Naive thymus-derived CD4-positive, alpha-beta T cell (primary cell): ENCODE measurements at regions not wholly inside any gene's neighbourhood (a gene's known extent, or its start where the extent isn't known, plus 50 kb on each side); places are given as distances from the start of the nearest gene placed in this dataset.
A peak's percentile ranks its signal among the peaks of the same experiment; 100 is the strongest.
"Not testable (repeated sequence)": the region's sequence is repeated elsewhere in the genome, so short reads cannot be mapped to it uniquely, and the experiment has no call there.

Experiments used
- ATAC-seq: fragments of 150-1000 bp; cut with Tn5 transposase; 2 replicates; pipeline ENCODE4 v1.10.0; 2021; ENCODE audit warnings: mild to moderate bottlenecking, moderate library complexity
- CTCF ChIA-PET: fragments of 350-600 bp; sonication (Branson Sonifier 250); formaldehyde crosslinking; loops from one replicate; lab custom pipeline; 2021; ENCODE audit warnings: antibody characterized with exemption; lab: Charles Lee
- POLR2A ChIA-PET: fragments of 350-600 bp; sonication (Branson Sonifier 250); formaldehyde crosslinking; loops from one replicate; lab custom pipeline; 2021; ENCODE audit warnings: antibody characterized with exemption, inconsistent platforms; lab: Charles Lee
- DNase-seq, 9 donors: peaks; one replicate each; pipeline versions ENCODE4 v3.0.0 to v3.0.0-alpha.2; 2020 to 2022; ENCODE audit warnings: mixed read lengths in 1 of 9
- H3K27ac ChIP-seq: one replicate; pipeline ENCODE4 v1.7.0; 2013; ENCODE audit warnings: mild to moderate bottlenecking, low read depth, low read length, moderate library complexity
- H3K27me3 ChIP-seq, 2 donors: one replicate each; pipeline ENCODE4 v1.7.0; 2013; ENCODE audit warnings: low read length in 2 of 2, mild to moderate bottlenecking in 2 of 2, moderate library complexity in 2 of 2; ENCODE audit not compliant: control insufficient read depth in 2 of 2, insufficient read depth in 2 of 2
- H3K36me3 ChIP-seq, 3 experiments: 1 replicate in 2 of 3; 2 replicates in 1 of 3; pipeline ENCODE4 v1.7.0; 2013; ENCODE audit warnings: low read length in 3 of 3, mild to moderate bottlenecking in 3 of 3, moderate library complexity in 1 of 3; ENCODE audit not compliant: insufficient read depth in 3 of 3, control insufficient read depth in 2 of 3
- H3K4me1 ChIP-seq, 2 donors: one replicate each; pipeline ENCODE4 v1.7.0; 2013; ENCODE audit warnings: low read length in 2 of 2, mild to moderate bottlenecking in 2 of 2, moderate library complexity in 1 of 2; ENCODE audit not compliant: control insufficient read depth in 2 of 2, insufficient read depth in 2 of 2
- H3K4me3 ChIP-seq: 2 replicates; pipeline ENCODE4 v1.7.0; 2013; ENCODE audit warnings: mild to moderate bottlenecking, low read length
- H3K9me3 ChIP-seq, 3 experiments: 1 replicate in 2 of 3; 2 replicates in 1 of 3; pipeline ENCODE4 v1.7.0; 2013; ENCODE audit warnings: low read length in 3 of 3; ENCODE audit not compliant: control insufficient read depth in 2 of 3
- H3K27ac Mint-ChIP-seq, 9 donors: one replicate each; pipeline ENCODE4 v1.8.0; 2020 to 2022; ENCODE audit warnings: mixed read lengths in 9 of 9, mild to moderate bottlenecking in 8 of 9, moderate library complexity in 5 of 9, inconsistent platforms in 2 of 9
- H3K27me3 Mint-ChIP-seq, 5 donors: one replicate each; pipeline ENCODE4 v1.8.0; 2021 to 2022; ENCODE audit warnings: mixed read lengths in 5 of 5, mild to moderate bottlenecking in 1 of 5
- H3K36me3 Mint-ChIP-seq, 5 donors: one replicate each; pipeline ENCODE4 v1.8.0; 2020 to 2022; ENCODE audit warnings: mixed read lengths in 5 of 5, mild to moderate bottlenecking in 3 of 5, inconsistent platforms in 1 of 5
- H3K4me1 Mint-ChIP-seq, 7 donors: one replicate each; pipeline ENCODE4 v1.8.0; 2020 to 2022; ENCODE audit warnings: mixed read lengths in 7 of 7, mild to moderate bottlenecking in 3 of 7, inconsistent platforms in 1 of 7
- H3K4me3 Mint-ChIP-seq, 10 donors: one replicate each; pipeline ENCODE4 v1.8.0; 2020 to 2022; ENCODE audit warnings: mild to moderate bottlenecking in 10 of 10, mixed read lengths in 10 of 10, moderate library complexity in 6 of 10, inconsistent platforms in 2 of 10
- H3K9me3 Mint-ChIP-seq, 11 donors: one replicate each; pipeline ENCODE4 v1.8.0; 2020 to 2022; ENCODE audit warnings: mixed read lengths in 11 of 11, mild to moderate bottlenecking in 4 of 11, inconsistent platforms in 1 of 11, moderate library complexity in 1 of 11
- intact Hi-C, 2 donors: fragments of 100-400 bp; cut with micrococcal nuclease; formaldehyde crosslinking; loops; one replicate each; pipeline ENCODE4 v1.15.1; 2023

- H3K36me3 ChIP-seq, result no peaks in the 10 kb centered on the region
- H3K4me1 ChIP-seq, result no peaks in the 10 kb centered on the region
- Mint-ChIP-seq H3K27ac (no peak overlapping the region), H3K27me3 (peaks cover 12 to 38% (median 31%) of the 10 kb centered on the region in 5 donors), H3K4me3 (no peak overlapping the region), H3K36me3 (no peaks in the 10 kb centered on the region), H3K4me1 (peaks cover 0 to 13% (median 6%) of the 10 kb centered on the region in 7 donors), H3K9me3 (peaks cover 0 to 4% (median 0%) of the 10 kb centered on the region in 11 donors)
- no peak for ATAC-seq
- ChIA-PET POLR2A (no interaction called here), CTCF (interaction anchor here (0.6 kb wide), 1 partner anchor 48 kb away, joined by 3 read pairs; no protein-coding TSS in a partner anchor)
- no peak overlapping the region for H3K27ac ChIP-seq
- no peak for DNase-seq
- H3K9me3 ChIP-seq, result no peaks in the 10 kb centered on the region
- intact Hi-C loops, result no loop called here
- H3K4me3 ChIP-seq, result no peak overlapping the region
- no peaks in the 10 kb centered on the region for H3K27me3 ChIP-seq
These were observed 174.0 kb upstream of the WSCD1 start for GRCh38 chr17:5896215-5896614.

GRCh38 chr17:5897275-5897911 lies 172.8 kb upstream of the WSCD1 start:
- Histone ChIP-seq H3K9me3 (no peaks in the 10 kb centered on the region), H3K4me1 (no peaks in the 10 kb centered on the region), H3K27me3 (no peaks in the 10 kb centered on the region), H3K27ac (no peak overlapping the region), H3K4me3 (no peak overlapping the region), H3K36me3 (no peaks in the 10 kb centered on the region)
- peak overlapping the region in 4 of 10 donors; percentile 22 to 68 (median 41) for H3K4me3 Mint-ChIP-seq
- ChIA-PET CTCF (interaction anchor here (0.6 kb wide), 1 partner anchor 439 kb away, joined by 3 read pairs; no protein-coding TSS in a partner anchor), POLR2A (interaction anchor here (0.7 kb wide), 1 partner anchor 67 kb away, joined by 5 read pairs; no protein-coding TSS in a partner anchor)
- no peak for ATAC-seq
- peaks cover 8 to 32% (median 22%) of the 10 kb centered on the region in 5 donors for H3K27me3 Mint-ChIP-seq
- no peak overlapping the region for H3K27ac Mint-ChIP-seq
- H3K9me3 Mint-ChIP-seq, result peaks cover 0 to 4% (median 0%) of the 10 kb centered on the region in 11 donors
- H3K36me3 Mint-ChIP-seq, result no peaks in the 10 kb centered on the region
- intact Hi-C loops, result no loop called here
- no peak for DNase-seq
- peaks cover 0 to 13% (median 6%) of the 10 kb centered on the region in 7 donors for H3K4me1 Mint-ChIP-seq

DNA sequence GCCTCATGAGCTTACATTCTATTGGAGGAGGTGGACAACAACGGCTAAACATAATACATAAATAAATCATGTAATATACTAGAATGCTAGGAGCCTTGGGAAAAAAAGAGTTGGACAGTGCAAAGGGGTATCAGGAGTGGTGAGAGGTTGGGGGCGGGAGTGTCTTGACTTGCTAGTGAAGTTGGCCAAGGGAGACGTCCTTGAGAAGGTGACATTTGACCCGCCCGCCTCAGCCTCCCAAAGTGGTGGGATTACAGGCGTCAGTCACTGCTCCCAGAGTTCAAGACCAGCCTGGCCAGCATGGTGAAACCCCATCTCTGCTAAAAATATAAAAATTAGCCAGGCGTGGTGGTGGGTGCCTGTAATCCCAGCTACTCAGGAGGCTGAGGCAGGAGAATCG lies 172.2 kb upstream of the WSCD1 start:
- H3K9me3 ChIP-seq, H3K4me1 ChIP-seq, H3K27me3 ChIP-seq, H3K4me3 Mint-ChIP-seq, ATAC-seq, H3K36me3 ChIP-seq, H3K4me3 ChIP-seq, H3K36me3 Mint-ChIP-seq, H3K9me3 Mint-ChIP-seq, DNase-seq, POLR2A ChIA-PET, H3K27ac Mint-ChIP-seq, intact Hi-C loops, H3K27ac ChIP-seq: not testable (repeated sequence)
- H3K27me3 Mint-ChIP-seq, result peaks cover 4 to 32% (median 21%) of the 10 kb centered on the region in 5 donors
- peaks cover 0 to 13% (median 6%) of the 10 kb centered on the region in 7 donors for H3K4me1 Mint-ChIP-seq
- CTCF ChIA-PET, result interaction anchor here (0.6 kb wide), 1 partner anchor 439 kb away, joined by 3 read pairs; no protein-coding TSS in a partner anchor

GRCh38 chr17:5898406-5898805 lies 171.8 kb upstream of the WSCD1 start:
- H3K27ac ChIP-seq, result no peak overlapping the region
- ChIA-PET CTCF (no interaction called here), POLR2A (no interaction called here)
- intact Hi-C loops, result no loop called here
- no peaks in the 10 kb centered on the region for H3K36me3 ChIP-seq
- ATAC-seq (no peak), DNase-seq (no peak)
- no peaks in the 10 kb centered on the region for H3K27me3 ChIP-seq
- peaks cover 0 to 6% (median 0%) of the 10 kb centered on the region in 11 donors for H3K9me3 Mint-ChIP-seq
- H3K27me3 Mint-ChIP-seq, result peaks cover 4 to 29% (median 18%) of the 10 kb centered on the region in 5 donors
- peaks cover 0 to 13% (median 6%) of the 10 kb centered on the region in 7 donors for H3K4me1 Mint-ChIP-seq
- no peak overlapping the region for H3K4me3 Mint-ChIP-seq
- no peak overlapping the region for H3K27ac Mint-ChIP-seq
- H3K4me1 ChIP-seq, result no peaks in the 10 kb centered on the region
- no peaks in the 10 kb centered on the region for H3K9me3 ChIP-seq
- H3K4me3 ChIP-seq, result no peak overlapping the region
- no peaks in the 10 kb centered on the region for H3K36me3 Mint-ChIP-seq

DNA sequence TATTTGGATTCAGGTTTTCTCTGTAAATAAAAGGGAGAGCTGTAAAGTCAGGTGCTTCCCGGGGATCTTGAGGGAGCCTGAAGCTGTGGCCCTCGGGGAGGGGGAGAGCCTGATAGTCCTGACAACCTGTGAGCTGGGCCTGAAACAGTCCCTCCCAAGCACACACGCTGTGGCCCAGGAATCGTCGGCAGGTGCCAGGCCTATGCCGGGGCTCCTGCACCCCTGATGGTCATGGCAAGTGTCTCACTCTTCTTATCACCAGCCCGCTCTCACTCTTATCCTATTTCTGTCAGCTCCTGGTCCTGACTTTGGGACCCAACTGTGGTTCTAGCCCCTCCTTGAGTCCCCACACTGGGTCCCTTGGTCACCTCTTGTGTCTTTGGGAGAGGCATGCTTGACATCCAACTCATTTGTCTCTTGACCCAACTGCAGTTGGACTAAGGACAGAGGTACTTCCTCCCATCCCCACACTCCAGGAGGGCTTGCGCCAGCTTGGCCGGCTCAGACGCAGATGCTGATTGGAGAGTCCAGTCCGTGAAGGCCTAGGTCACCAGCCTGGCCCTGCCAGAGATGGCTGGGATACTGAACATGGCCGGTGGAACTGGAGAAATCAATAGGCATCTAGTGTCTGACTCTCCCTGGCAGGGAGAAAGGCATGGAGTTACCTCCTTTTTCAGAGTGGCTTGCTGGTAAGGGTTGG lies 170.5 kb upstream of the WSCD1 start:
- intact Hi-C loops, result no loop called here
- no peaks in the 10 kb centered on the region for H3K36me3 ChIP-seq
- Mint-ChIP-seq H3K9me3 (peaks cover 0 to 19% (median 4%) of the 10 kb centered on the region in 11 donors), H3K4me3 (no peak overlapping the region), H3K27ac (no peak overlapping the region), H3K4me1 (peaks cover 0 to 13% (median 6%) of the 10 kb centered on the region in 7 donors), H3K27me3 (peaks cover 0 to 30% (median 25%) of the 10 kb centered on the region in 5 donors), H3K36me3 (no peaks in the 10 kb centered on the region)
- no peak overlapping the region for H3K27ac ChIP-seq
- no peak overlapping the region for H3K4me3 ChIP-seq
- no peaks in the 10 kb centered on the region for H3K4me1 ChIP-seq
- ChIA-PET CTCF (no interaction called here), POLR2A (no interaction called here)
- ATAC-seq, result no peak
- no peak for DNase-seq
- no peaks in the 10 kb centered on the region for H3K9me3 ChIP-seq
- no peaks in the 10 kb centered on the region for H3K27me3 ChIP-seq

DNA sequence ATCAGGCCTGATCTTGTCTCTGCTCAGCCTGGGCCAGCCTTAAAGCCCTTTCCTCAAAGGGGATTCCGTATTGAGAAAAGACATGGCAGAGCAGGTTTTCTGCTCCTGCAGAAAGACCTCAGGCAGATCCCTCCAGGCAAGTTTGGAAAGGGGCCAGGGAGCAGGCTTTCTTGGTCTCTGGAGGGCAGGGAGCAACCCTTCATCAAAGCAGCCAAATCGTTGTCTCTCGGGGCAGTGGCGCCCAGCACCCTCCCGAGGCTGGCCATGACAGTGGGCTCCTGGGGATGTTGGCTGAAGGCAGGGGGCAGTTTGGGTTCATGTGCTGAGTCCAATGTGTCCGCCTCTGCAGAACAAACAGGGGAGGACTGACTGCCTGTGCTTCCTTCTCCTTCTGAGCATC lies 168.4 kb upstream of the WSCD1 start:
- Histone ChIP-seq H3K27ac (no peak overlapping the region), H3K27me3 (no peaks in the 10 kb centered on the region), H3K36me3 (no peaks in the 10 kb centered on the region), H3K9me3 (no peaks in the 10 kb centered on the region), H3K4me1 (no peaks in the 10 kb centered on the region), H3K4me3 (no peak overlapping the region)
- ATAC-seq, result no peak
- no peak for DNase-seq
- H3K27ac Mint-ChIP-seq, result no peak overlapping the region
- H3K9me3 Mint-ChIP-seq, result peaks cover 0 to 19% (median 5%) of the 10 kb centered on the region in 11 donors
- H3K36me3 Mint-ChIP-seq, result no peaks in the 10 kb centered on the region
- H3K4me1 Mint-ChIP-seq, result peaks cover 0 to 13% (median 6%) of the 10 kb centered on the region in 7 donors
- no peak overlapping the region for H3K4me3 Mint-ChIP-seq
- intact Hi-C loops, result no loop called here
- POLR2A ChIA-PET, result no interaction called here
- CTCF ChIA-PET, result no interaction called here
- H3K27me3 Mint-ChIP-seq, result peaks cover 0 to 25% (median 15%) of the 10 kb centered on the region in 5 donors
